Lung microvascular endothelial cell (primary cell): ENCODE measurements at regions not wholly inside any gene's neighbourhood (a gene's known extent, or its start where the extent isn't known, plus 50 kb on each side); places are given as distances from the start of the nearest gene placed in this dataset.
A peak's percentile ranks its signal among the peaks of the same experiment; 100 is the strongest.
"Not testable (repeated sequence)": the region's sequence is repeated elsewhere in the genome, so short reads cannot be mapped to it uniquely, and the experiment has no call there.

Experiments
- DNase-seq, 2 donors: peaks; one replicate each; pipeline versions ENCODE4 v3.0.0 to v3.0.0-alpha.2; 2010; ENCODE audit warnings: low read depth in 2 of 2

- not testable (repeated sequence) for DNase-seq
Measured at GRCh38 chr5:114148728-114149127, 213.1 kb upstream of the KCNN2 start.

GRCh38 chr5:114152656-114153360 lies 209.1 kb upstream of the KCNN2 start:
- no peak for DNase-seq

GRCh38 chr5:114153392-114153791 lies 208.5 kb upstream of the KCNN2 start:
- no peak for DNase-seq

GRCh38 chr5:114153833-114154232 lies 208.0 kb upstream of the KCNN2 start:
- DNase-seq = no peak

- DNase-seq = no peak
Measured at GRCh38 chr5:114166081-114166480, 195.8 kb upstream of the KCNN2 start.

- DNase-seq = no peak
Measured at GRCh38 chr5:114174131-114174530, 187.7 kb upstream of the KCNN2 start.

- DNase-seq = peak in 1 of 2 donors; percentile 36
Measured at GRCh38 chr5:114174837-114175236, 187.0 kb upstream of the KCNN2 start.

- DNase-seq = peak in 1 of 2 donors; percentile 73
Measured at GRCh38 chr5:114176356-114176755, 185.5 kb upstream of the KCNN2 start.

- DNase-seq = no peak
Measured at GRCh38 chr5:114179134-114179533, 182.7 kb upstream of the KCNN2 start.

GRCh38 chr5:114184006-114184405 lies 177.9 kb upstream of the KCNN2 start:
- DNase-seq = peak in 1 of 2 donors; percentile 40

GRCh38 chr5:114185274-114185673 lies 176.6 kb upstream of the KCNN2 start:
- DNase-seq = peak; percentile 68 to 89

- DNase-seq = peak; percentile 6 to 31
Measured at GRCh38 chr5:114191441-114191840, 170.4 kb upstream of the KCNN2 start.

- DNase-seq = peak in 1 of 2 donors; percentile 75
Measured at GRCh38 chr5:114192108-114192507, 169.8 kb upstream of the KCNN2 start.

- no peak for DNase-seq
Measured at GRCh38 chr5:114201332-114201731, 160.5 kb upstream of the KCNN2 start.

- DNase-seq = no peak
Measured at GRCh38 chr5:114204923-114205322, 156.9 kb upstream of the KCNN2 start.

- no peak for DNase-seq
Measured at GRCh38 chr5:114206640-114207039, 155.2 kb upstream of the KCNN2 start.

- no peak for DNase-seq
Measured at GRCh38 chr5:114207615-114208014, 154.3 kb upstream of the KCNN2 start.

- no peak for DNase-seq
Measured at GRCh38 chr5:114208120-114208519, 153.8 kb upstream of the KCNN2 start.

GRCh38 chr5:114208588-114208987 lies 153.3 kb upstream of the KCNN2 start:
- DNase-seq = no peak

- DNase-seq = no peak
Measured at GRCh38 chr5:114210662-114211061, 151.2 kb upstream of the KCNN2 start.

- no peak for DNase-seq
Measured at GRCh38 chr5:114221807-114222206, 140.1 kb upstream of the KCNN2 start.

GRCh38 chr5:114223866-114224265 lies 138.0 kb upstream of the KCNN2 start:
- DNase-seq = peak; percentile 36 to 69

GRCh38 chr5:114237766-114238165 lies 124.1 kb upstream of the KCNN2 start:
- DNase-seq = peak; percentile 0 to 99
